Gastroesophageal sphincter (tissue), 3 donors: ENCODE measurements at regions not wholly inside any gene's neighbourhood (a gene's known extent, or its start where the extent isn't known, plus 50 kb on each side); places are given as distances from the start of the nearest gene placed in this dataset.
"Not testable (repeated sequence)": the region's sequence is repeated elsewhere in the genome, so short reads cannot be mapped to it uniquely, and the experiment has no call there.

Experiments used
- CTCF ChIP-seq, 4 experiments: fragments of 200-600 bp in 2 of 4; fragments of 450-650 bp in 2 of 4; sonication (generic) in 1 of 4; IDR thresholded peaks; one replicate each; pipeline ENCODE4 v1.5.1; 2017 to 2019; ENCODE audit warnings: antibody characterized with exemption in 4 of 4, mild to moderate bottlenecking in 2 of 4, moderate library complexity in 2 of 4
- POLR2A ChIP-seq, 2 donors: fragments of 450-650 bp; IDR thresholded peaks; one replicate each; pipeline ENCODE4 v1.6.1; 2017; ENCODE audit warnings: antibody characterized with exemption in 2 of 2, mild to moderate bottlenecking in 2 of 2, moderate library complexity in 1 of 2

- not testable (repeated sequence) for TF ChIP-seq CTCF, POLR2A (IDR thresholded peaks at IDR 0.05)
These were observed 103.3 kb upstream of the TRIM77 start for GRCh38 chr11:89606845-89607244.
